IMR-90 (cell line): ENCODE measurements at regions not wholly inside any gene's neighbourhood (a gene's known extent, or its start where the extent isn't known, plus 50 kb on each side); places are given as distances from the start of the nearest gene placed in this dataset.

Experiments used
- ATAC-seq: fragments of 200-7000 bp; cut with Tn5 transposase; 2 replicates; pipeline ENCODE4 v1.9.1; 2020; ENCODE audit warnings: low read depth, mild to moderate bottlenecking, moderate library complexity
- BruUV-seq: library from RNA; stranded (reverse); fragments of 400-500 nt; replicated peaks from 2 replicates; lab custom pipeline; 2021; lab: Mats Ljungman, UMichigan
- CTCF ChIA-PET: fragments of 300-600 bp; formaldehyde crosslinking; extraction: SDS; loops from one replicate; lab custom pipeline; 2021; ENCODE audit warnings: antibody characterized with exemption; lab: Yijun Ruan, JAX
- POLR2A ChIA-PET: fragments of 300-600 bp; sonication (Branson Sonifier 250); formaldehyde crosslinking; loops from one replicate; lab custom pipeline; 2022; ENCODE audit warnings: antibody characterized with exemption; ENCODE audit not compliant: unreplicated experiment; lab: Charles Lee
- DNase-seq: peaks from one replicate; pipeline ENCODE4 v3.0.0; 2013
- H2AFZ ChIP-seq: replicated peaks from 2 replicates; pipeline ENCODE3; 2013; ENCODE audit warnings: low read length, mild to moderate bottlenecking; ENCODE audit not compliant: poor library complexity
- H2AK5ac ChIP-seq: 2 replicates; pipeline ENCODE4 v1.6.1; 2013; ENCODE audit warnings: low read depth, low read length, inconsistent platforms
- H2AK9ac ChIP-seq: replicated peaks from 2 replicates; pipeline ENCODE3; 2013; ENCODE audit warnings: mild to moderate bottlenecking, low read depth, low read length, moderate library complexity; ENCODE audit not compliant: poor library complexity
- H2BK120ac ChIP-seq: 2 replicates; pipeline ENCODE4 v1.6.1; 2013; ENCODE audit warnings: low read depth, low read length, inconsistent platforms
- H2BK15ac ChIP-seq: 3 replicates; pipeline ENCODE4 v1.6.1; 2013; ENCODE audit warnings: low read depth, low read length, inconsistent platforms
- H2BK20ac ChIP-seq: 2 replicates; pipeline ENCODE4 v1.6.1; 2013; ENCODE audit warnings: low read depth, mild to moderate bottlenecking, inconsistent platforms, low read length, moderate library complexity
- H2BK5ac ChIP-seq: 2 replicates; pipeline ENCODE4 v1.6.1; 2013; ENCODE audit warnings: mild to moderate bottlenecking, low read depth, low read length, inconsistent platforms; ENCODE audit not compliant: poor library complexity, severe bottlenecking
- H3K14ac ChIP-seq: replicated peaks from 2 replicates; pipeline ENCODE4 v1.6.1; 2013; ENCODE audit warnings: low read depth, low read length, inconsistent platforms
- H3K18ac ChIP-seq: 2 replicates; pipeline ENCODE4 v1.6.1; 2013; ENCODE audit warnings: low read depth, low read length, control low read depth
- H3K23ac ChIP-seq: 2 replicates; pipeline ENCODE4 v1.6.1; 2013; ENCODE audit warnings: low read depth, low read length, inconsistent platforms
- H3K27ac ChIP-seq: 2 replicates; pipeline ENCODE4 v1.5.1; 2013; ENCODE audit warnings: mild to moderate bottlenecking, control low read depth, low read length; ENCODE audit not compliant: insufficient read depth
- H3K27me3 ChIP-seq: 2 replicates; pipeline ENCODE4 v1.6.1; 2013; ENCODE audit warnings: low read length; ENCODE audit not compliant: control insufficient read depth, insufficient read depth
- H3K36me3 ChIP-seq: 2 replicates; pipeline ENCODE4 v1.6.1; 2013; ENCODE audit warnings: low read length, mixed read lengths; ENCODE audit not compliant: control insufficient read depth, insufficient read depth
- H3K4ac ChIP-seq: 2 replicates; pipeline ENCODE4 v1.6.1; 2013; ENCODE audit warnings: low read depth, low read length, inconsistent platforms
- H3K4me1 ChIP-seq: 2 replicates; pipeline ENCODE4 v1.6.1; 2013; ENCODE audit warnings: low read length, mixed read lengths; ENCODE audit not compliant: control insufficient read depth, insufficient read depth
- H3K4me2 ChIP-seq: 2 replicates; pipeline ENCODE4 v1.6.1; 2013; ENCODE audit warnings: low read depth, mild to moderate bottlenecking, control low read depth, low read length, moderate library complexity
- H3K4me3 ChIP-seq: 2 replicates; pipeline ENCODE4 v1.5.1; 2013; ENCODE audit warnings: low read depth, mild to moderate bottlenecking, control low read depth, low read length, moderate library complexity; ENCODE audit not compliant: insufficient read depth
- H3K56ac ChIP-seq: 2 replicates; pipeline ENCODE4 v1.6.1; 2013; ENCODE audit warnings: low read length, inconsistent platforms; ENCODE audit not compliant: insufficient read depth; ENCODE audit errors: extremely low read depth
- H3K79me1 ChIP-seq, 2 experiments: 2 replicates each; pipeline ENCODE4 v1.6.1; 2013; ENCODE audit warnings: low read length in 2 of 2, inconsistent platforms in 1 of 2, low read depth in 1 of 2
- H3K9ac ChIP-seq: 2 replicates; pipeline ENCODE4 v1.6.1; 2013; ENCODE audit warnings: low read depth, low read length, control low read depth
- H3K9me1 ChIP-seq: 2 replicates; pipeline ENCODE4 v1.6.1; 2013; ENCODE audit warnings: low read length, inconsistent platforms; ENCODE audit not compliant: insufficient read depth
- H3K9me3 ChIP-seq: 2 replicates; pipeline ENCODE4 v1.6.1; 2013; ENCODE audit warnings: low read length; ENCODE audit not compliant: control insufficient read depth, insufficient read depth
- H4K20me1 ChIP-seq: 2 replicates; pipeline ENCODE4 v1.6.1; 2013; ENCODE audit warnings: low read length, inconsistent platforms; ENCODE audit not compliant: insufficient read depth
- H4K5ac ChIP-seq: 2 replicates; pipeline ENCODE4 v1.6.1; 2013; ENCODE audit warnings: mild to moderate bottlenecking, low read depth, low read length, control low read depth
- H4K8ac ChIP-seq, 2 experiments: 2 replicates each; pipeline ENCODE4 v1.6.1; 2013; ENCODE audit warnings: low read depth in 2 of 2, low read length in 2 of 2, control low read depth in 1 of 2, inconsistent platforms in 1 of 2
- H4K91ac ChIP-seq: 2 replicates; pipeline ENCODE4 v1.6.1; 2013; ENCODE audit warnings: low read depth, low read length, inconsistent platforms; ENCODE audit not compliant: insufficient read depth
- BHLHE40 ChIP-seq: fragments of 150-350 bp; IDR thresholded peaks from 2 replicates; pipeline ENCODE4 v1.6.1; 2016; ENCODE audit warnings: mild to moderate bottlenecking, low read depth, low read length
- CHD1 ChIP-seq: IDR thresholded peaks from 2 replicates; pipeline ENCODE4 v1.6.1; 2012; ENCODE audit warnings: low read depth, low read length, improper control_type of control experiment
- CTCF ChIP-seq: conservative IDR thresholded peaks from 2 replicates; pipeline ENCODE4 v1.5.1; 2012; ENCODE audit warnings: mild to moderate bottlenecking, low read depth, low read length, improper control_type of control experiment
- ELK1 ChIP-seq: fragments of 150-350 bp; IDR thresholded peaks from 2 replicates; pipeline ENCODE4 v1.6.1; 2016; ENCODE audit warnings: low read depth, mild to moderate bottlenecking, low read length, moderate library complexity, borderline replicate concordance
- MXI1 ChIP-seq: IDR thresholded peaks from 2 replicates; pipeline ENCODE4 v1.6.1; 2012; ENCODE audit warnings: low read depth, mild to moderate bottlenecking, low read length, moderate library complexity, borderline replicate concordance
- NFE2L2 ChIP-seq: fragments of 150-350 bp; IDR thresholded peaks from 2 replicates; pipeline ENCODE4 v1.6.1; 2016; ENCODE audit warnings: low read depth, mild to moderate bottlenecking, low read length
- POLR2A ChIP-seq: IDR thresholded peaks from 2 replicates; pipeline ENCODE4 v1.6.1; 2012; ENCODE audit warnings: mild to moderate bottlenecking, low read depth, low read length
- RCOR1 ChIP-seq: IDR thresholded peaks from 2 replicates; pipeline ENCODE4 v1.6.1; 2012; ENCODE audit warnings: mild to moderate bottlenecking, low read length, improper control_type of control experiment; ENCODE audit not compliant: insufficient replicate concordance
- RFX5 ChIP-seq: IDR thresholded peaks from 2 replicates; pipeline ENCODE4 v1.8.0; 2012; ENCODE audit warnings: low read depth, mild to moderate bottlenecking, low read length, moderate library complexity
- USF2 ChIP-seq: fragments of 150-350 bp; IDR thresholded peaks from 2 replicates; pipeline ENCODE4 v1.6.1; 2017; ENCODE audit warnings: mild to moderate bottlenecking, antibody characterized with exemption, low read length, low read depth
- WGBS, 2 experiments: methylation state at CpG; one replicate each; pipeline versions ENCODE4 v1.1.5 to v1.1.7; 2013; ENCODE audit warnings: missing lambda C conversion rate in 2 of 2; ENCODE audit not compliant: insufficient read length in 1 of 2; ENCODE audit errors: extremely low coverage in 2 of 2; 5-methylcytosine and 5-hydroxymethylcytosine counted together
- dilution Hi-C: fragments of 300-500 bp; cut with HindIII; formaldehyde crosslinking; loops from one replicate; pipeline ENCODE4 v1.14.3; 2018; ENCODE audit warnings: low sequenced_read_pairs; ENCODE audit not compliant: unreplicated experiment
- in situ Hi-C: fragments of 300-500 bp; cut with MboI; formaldehyde crosslinking; loops from 3 replicates; pipeline ENCODE4 v1.14.3; 2019; ENCODE audit warnings: low sequenced_read_pairs, inconsistent platforms, mixed read lengths
- intact Hi-C: fragments of 100-400 bp; cut with micrococcal nuclease; formaldehyde crosslinking; loops from 2 replicates; pipeline ENCODE4 v1.10.0; 2022

DNA sequence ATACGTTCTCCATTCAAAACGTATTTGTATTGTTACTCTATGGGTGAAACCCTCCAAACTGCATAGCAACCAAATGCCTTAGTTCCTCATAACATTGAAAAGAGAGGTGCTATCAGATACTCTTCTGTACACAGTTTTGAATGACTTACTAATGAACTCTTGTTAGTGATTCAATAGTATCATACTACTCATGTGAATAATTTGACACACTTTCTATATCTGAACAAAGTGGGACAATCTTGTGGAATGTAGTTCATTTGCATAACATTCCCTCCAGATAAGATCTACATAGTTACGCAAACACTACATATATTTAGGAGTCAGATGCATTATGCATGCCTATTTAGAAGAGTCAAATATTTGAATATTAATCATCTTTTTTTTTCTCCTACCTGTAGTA, 232.0 kb upstream of the NRXN1 start:
- Histone ChIP-seq H3K23ac (no peak overlapping the region), H3K4ac (no peak overlapping the region), H2BK5ac (no peak overlapping the region), H3K9me3 (no peaks in the 10 kb centered on the region), H2AK5ac (no peak overlapping the region), H4K20me1 (no peaks in the 10 kb centered on the region), H3K36me3 (no peaks in the 10 kb centered on the region), H3K9me1 (no peaks in the 10 kb centered on the region), H3K14ac (no peak overlapping the region), H3K4me3 (no peak overlapping the region), H3K27me3 (no peaks in the 10 kb centered on the region), H4K5ac (no peak overlapping the region), H3K27ac (no peak overlapping the region), H3K4me2 (no peak overlapping the region), H3K79me1 (no peaks in the 10 kb centered on the region), H4K8ac (no peak overlapping the region), H2BK15ac (no peak overlapping the region), H3K9ac (no peak overlapping the region), H3K4me1 (no peaks in the 10 kb centered on the region), H2BK120ac (no peak overlapping the region), H2AK9ac (no peak overlapping the region), H3K18ac (no peak overlapping the region), H2AFZ (no peak overlapping the region), H3K56ac (no peak overlapping the region), H2BK20ac (no peak overlapping the region), H4K91ac (no peak overlapping the region)
- BruUV-seq: no TSS peak
- no peak for TF ChIP-seq NFE2L2
- no peak for TF ChIP-seq RCOR1
- TF ChIP-seq MXI1: no peak
- TF ChIP-seq ELK1: no peak
- TF ChIP-seq BHLHE40: no peak
- no peak for TF ChIP-seq RFX5
- no peak for TF ChIP-seq POLR2A
- TF ChIP-seq CHD1: no peak
- TF ChIP-seq CTCF: no peak
- no peak for TF ChIP-seq USF2
- ATAC-seq: no peak
- intact Hi-C loops (no loop called here), in situ Hi-C loops (no loop called here), dilution Hi-C loops (no loop called here)
- ChIA-PET POLR2A (no interaction called here), CTCF (no interaction called here)
- no peak for DNase-seq
- WGBS, 2 experiments: no CpG with 5 or more reads among the region's 3 CpGs
